ENCODE measurements at regions not wholly inside any gene's neighbourhood (a gene's known extent, or its start where the extent isn't known, plus 50 kb on each side); places are given as distances from the start of the nearest gene placed in this dataset.

DNA sequence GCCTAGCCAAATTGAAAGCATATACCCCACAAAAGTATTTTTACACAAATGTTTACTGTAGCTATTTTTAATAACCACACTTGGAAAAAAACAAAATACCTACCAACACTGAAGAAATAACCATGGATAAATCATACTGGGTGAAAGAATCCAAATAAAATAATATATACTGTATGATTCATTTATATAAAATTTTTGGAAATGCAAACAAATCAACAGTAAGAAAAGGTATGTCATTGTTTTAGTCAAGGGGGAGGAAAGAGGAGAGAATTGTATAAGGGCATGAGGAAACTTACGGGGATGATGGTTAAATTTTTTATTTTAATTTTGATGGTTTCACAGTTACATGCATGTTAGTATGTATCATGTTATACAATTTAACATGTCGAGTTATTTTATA lies 557.8 kb downstream of the TECRL start:
- H3K4me1 Mint-ChIP-seq (ENCODE audit: insufficient read depth, unreplicated experiment) = no peaks in the 10 kb centered on the region
- H3K36me3 Mint-ChIP-seq (ENCODE audit: insufficient read depth, unreplicated experiment) = no peaks in the 10 kb centered on the region
- no TSS peak for BruUV-seq (replicated peaks)
- H3K9me3 Mint-ChIP-seq (ENCODE audit: unreplicated experiment) = no peaks in the 10 kb centered on the region
- intact Hi-C loops (cut with micrococcal nuclease) = no loop called here
- TF ChIP-seq, protein P1, sequence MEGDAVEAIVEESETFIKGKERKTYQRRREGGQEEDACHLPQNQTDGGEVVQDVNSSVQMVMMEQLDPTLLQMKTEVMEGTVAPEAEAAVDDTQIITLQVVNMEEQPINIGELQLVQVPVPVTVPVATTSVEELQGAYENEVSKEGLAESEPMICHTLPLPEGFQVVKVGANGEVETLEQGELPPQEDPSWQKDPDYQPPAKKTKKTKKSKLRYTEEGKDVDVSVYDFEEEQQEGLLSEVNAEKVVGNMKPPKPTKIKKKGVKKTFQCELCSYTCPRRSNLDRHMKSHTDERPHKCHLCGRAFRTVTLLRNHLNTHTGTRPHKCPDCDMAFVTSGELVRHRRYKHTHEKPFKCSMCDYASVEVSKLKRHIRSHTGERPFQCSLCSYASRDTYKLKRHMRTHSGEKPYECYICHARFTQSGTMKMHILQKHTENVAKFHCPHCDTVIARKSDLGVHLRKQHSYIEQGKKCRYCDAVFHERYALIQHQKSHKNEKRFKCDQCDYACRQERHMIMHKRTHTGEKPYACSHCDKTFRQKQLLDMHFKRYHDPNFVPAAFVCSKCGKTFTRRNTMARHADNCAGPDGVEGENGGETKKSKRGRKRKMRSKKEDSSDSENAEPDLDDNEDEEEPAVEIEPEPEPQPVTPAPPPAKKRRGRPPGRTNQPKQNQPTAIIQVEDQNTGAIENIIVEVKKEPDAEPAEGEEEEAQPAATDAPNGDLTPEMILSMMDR (IDR thresholded peaks at IDR 0.05; ENCODE audit: unreplicated experiment) = no peak
- no peak overlapping the region for H3K4me3 Mint-ChIP-seq (ENCODE audit: unreplicated experiment)
- no peaks in the 10 kb centered on the region for H3K27me3 Mint-ChIP-seq (ENCODE audit: insufficient read depth, unreplicated experiment)
- CTCF ChIA-PET = no interaction called here
- no peak overlapping the region for H3K27ac Mint-ChIP-seq (ENCODE audit: low read depth, unreplicated experiment)
- POLR2A ChIA-PET = no interaction called here
- DNase-seq (ENCODE audit: unreplicated experiment) = no peak

DNA sequence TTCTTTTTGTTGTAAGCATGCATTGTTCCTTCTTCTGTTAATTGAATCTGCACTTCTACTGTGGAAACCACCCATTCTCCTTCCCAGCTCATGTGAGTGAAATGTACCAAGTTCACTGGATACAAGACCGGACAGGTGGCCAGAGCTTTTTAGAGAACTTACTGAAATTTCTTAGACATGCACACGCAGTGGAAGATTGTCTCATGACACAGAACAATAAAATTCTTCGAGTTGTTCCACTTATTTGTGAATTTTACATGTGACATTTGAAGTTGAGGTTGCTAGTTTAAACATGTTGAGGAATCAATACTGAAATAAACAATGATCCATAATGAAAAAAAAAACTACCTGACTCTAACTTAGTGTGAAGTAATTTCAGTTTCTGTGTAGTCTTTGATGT lies 568.0 kb downstream of the TECRL start:
- H3K36me3 Mint-ChIP-seq (ENCODE audit: insufficient read depth, unreplicated experiment) = no peaks in the 10 kb centered on the region
- intact Hi-C loops (cut with micrococcal nuclease) = no loop called here
- no peak for DNase-seq (ENCODE audit: unreplicated experiment)
- no peak overlapping the region for H3K4me3 Mint-ChIP-seq (ENCODE audit: unreplicated experiment)
- no peak overlapping the region for H3K27ac Mint-ChIP-seq (ENCODE audit: low read depth, unreplicated experiment)
- no peaks in the 10 kb centered on the region for H3K27me3 Mint-ChIP-seq (ENCODE audit: insufficient read depth, unreplicated experiment)
- TF ChIP-seq, protein P1 (IDR thresholded peaks at IDR 0.05; ENCODE audit: unreplicated experiment) = no peak
- CTCF ChIA-PET = no interaction called here
- no TSS peak for BruUV-seq (replicated peaks)
- POLR2A ChIA-PET = interaction anchor here (1.2 kb wide), 1 partner anchor 15 kb away, joined by 3 read pairs; no protein-coding TSS in a partner anchor
- no peaks in the 10 kb centered on the region for H3K9me3 Mint-ChIP-seq (ENCODE audit: unreplicated experiment)
- no peaks in the 10 kb centered on the region for H3K4me1 Mint-ChIP-seq (ENCODE audit: insufficient read depth, unreplicated experiment)

DNA sequence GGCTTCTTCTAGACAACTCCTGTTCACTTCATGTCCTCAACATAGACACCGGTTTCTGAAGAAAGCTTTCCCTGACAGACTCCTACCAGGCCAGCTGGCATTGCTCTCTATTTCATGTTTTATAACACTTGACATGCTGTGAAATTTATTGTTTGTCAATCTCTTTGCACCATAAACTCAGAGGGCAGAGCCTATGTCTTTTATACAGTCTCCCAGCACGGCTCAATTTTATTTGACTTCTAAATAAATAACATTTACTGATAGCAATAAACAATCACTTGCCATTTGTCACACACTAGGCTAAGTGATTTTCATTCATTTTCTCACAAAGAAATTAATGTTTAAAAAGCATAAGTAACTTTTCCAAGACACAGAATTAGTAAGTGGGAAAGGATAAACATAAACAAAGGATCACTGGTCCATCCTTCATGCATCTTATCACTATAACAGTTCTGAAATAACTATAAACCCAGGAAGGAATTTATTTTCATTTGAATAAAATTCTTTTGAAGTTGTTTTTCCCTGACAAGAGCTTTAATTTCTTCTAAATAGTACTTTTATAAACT lies 577.6 kb downstream of the TECRL start:
- intact Hi-C loops (cut with micrococcal nuclease) = no loop called here
- DNase-seq (ENCODE audit: unreplicated experiment) = no peak
- H3K4me1 Mint-ChIP-seq (ENCODE audit: insufficient read depth, unreplicated experiment) = no peaks in the 10 kb centered on the region
- TF ChIP-seq, protein P1 (IDR thresholded peaks at IDR 0.05; ENCODE audit: unreplicated experiment) = no peak
- no peak overlapping the region for H3K27ac Mint-ChIP-seq (ENCODE audit: low read depth, unreplicated experiment)
- H3K36me3 Mint-ChIP-seq (ENCODE audit: insufficient read depth, unreplicated experiment) = peaks cover 6% of the 10 kb centered on the region
- H3K4me3 Mint-ChIP-seq (ENCODE audit: unreplicated experiment) = no peak overlapping the region
- no peaks in the 10 kb centered on the region for H3K9me3 Mint-ChIP-seq (ENCODE audit: unreplicated experiment)
- CTCF ChIA-PET = no interaction called here
- BruUV-seq (replicated peaks) = no TSS peak
- POLR2A ChIA-PET = no interaction called here
- H3K27me3 Mint-ChIP-seq (ENCODE audit: insufficient read depth, unreplicated experiment) = no peaks in the 10 kb centered on the region

DNA sequence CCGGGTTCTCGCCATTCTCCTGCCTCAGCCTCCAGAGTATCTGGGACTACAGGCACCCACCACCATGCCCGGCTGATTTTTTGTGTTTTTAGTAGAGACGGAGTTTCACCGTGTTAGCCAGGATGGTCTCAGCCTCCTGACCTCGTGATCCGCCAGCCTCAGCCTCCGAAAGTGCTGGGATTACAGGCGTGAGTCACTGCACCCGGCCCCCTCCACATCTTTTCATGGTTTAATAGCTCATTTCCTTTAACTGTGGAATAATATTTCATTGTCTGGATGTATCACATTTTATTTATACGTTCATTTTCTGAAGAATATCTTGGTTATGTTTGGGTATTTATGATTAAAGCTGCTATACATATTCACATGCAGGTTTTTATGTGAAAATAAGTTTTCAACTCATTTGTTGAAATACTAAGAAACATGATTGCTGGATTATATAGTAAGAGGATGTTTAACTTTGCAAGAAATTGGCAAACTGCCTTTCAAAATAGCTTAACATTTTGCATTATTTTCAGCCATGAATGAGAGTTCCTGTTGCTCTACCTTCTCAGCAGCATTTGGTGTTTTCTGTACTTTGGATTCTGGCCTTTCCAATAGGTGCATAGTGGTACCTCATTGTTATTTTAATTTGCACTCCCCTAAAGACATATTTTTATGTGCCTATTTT lies 591.9 kb downstream of the TECRL start:
- no TSS peak for BruUV-seq (replicated peaks)
- H3K36me3 Mint-ChIP-seq (ENCODE audit: insufficient read depth, unreplicated experiment) = no peaks in the 10 kb centered on the region
- intact Hi-C loops (cut with micrococcal nuclease) = no loop called here
- CTCF ChIA-PET = interaction anchor here (0.6 kb wide), 1 partner anchor 22 kb away, joined by 4 read pairs; no protein-coding TSS in a partner anchor
- DNase-seq (ENCODE audit: unreplicated experiment) = no peak
- no peaks in the 10 kb centered on the region for H3K9me3 Mint-ChIP-seq (ENCODE audit: unreplicated experiment)
- no peaks in the 10 kb centered on the region for H3K27me3 Mint-ChIP-seq (ENCODE audit: insufficient read depth, unreplicated experiment)
- TF ChIP-seq, protein P1 (IDR thresholded peaks at IDR 0.05; ENCODE audit: unreplicated experiment) = no peak
- no peak overlapping the region for H3K27ac Mint-ChIP-seq (ENCODE audit: low read depth, unreplicated experiment)
- POLR2A ChIA-PET = no interaction called here
- H3K4me3 Mint-ChIP-seq (ENCODE audit: unreplicated experiment) = no peak overlapping the region
- H3K4me1 Mint-ChIP-seq (ENCODE audit: insufficient read depth, unreplicated experiment) = no peaks in the 10 kb centered on the region

Measured in MCF 10A (cell line).